Vagina (tissue), 2 donors: ENCODE measurements at regions not wholly inside any gene's neighbourhood (a gene's known extent, or its start where the extent isn't known, plus 50 kb on each side); places are given as distances from the start of the nearest gene placed in this dataset.

Experiments used
- POLR2A ChIP-seq, 2 donors: fragments of 450-650 bp; IDR thresholded peaks; one replicate each; pipeline ENCODE4 v1.6.1; 2017; ENCODE audit warnings: antibody characterized with exemption in 2 of 2, mild to moderate bottlenecking in 2 of 2, moderate library complexity in 2 of 2
- POLR2AphosphoS5 ChIP-seq, 2 donors: sonication (generic); formaldehyde crosslinking; IDR thresholded peaks; one replicate each; pipeline ENCODE4 v1.9.0; 2017; ENCODE audit warnings: antibody characterized with exemption in 2 of 2, mild to moderate bottlenecking in 2 of 2, low read depth in 1 of 2; ENCODE audit not compliant: insufficient read depth in 1 of 2
- TF ChIP-seq, protein P1 (sequence below), 3 experiments: fragments of 450-650 bp in 2 of 3; fragments of 200-600 bp in 1 of 3; sonication (generic) in 1 of 3; IDR thresholded peaks; one replicate each; pipeline ENCODE4 v1.5.1; 2017 to 2019; ENCODE audit warnings: antibody characterized with exemption in 3 of 3, mild to moderate bottlenecking in 2 of 3, moderate library complexity in 2 of 3

DNA sequence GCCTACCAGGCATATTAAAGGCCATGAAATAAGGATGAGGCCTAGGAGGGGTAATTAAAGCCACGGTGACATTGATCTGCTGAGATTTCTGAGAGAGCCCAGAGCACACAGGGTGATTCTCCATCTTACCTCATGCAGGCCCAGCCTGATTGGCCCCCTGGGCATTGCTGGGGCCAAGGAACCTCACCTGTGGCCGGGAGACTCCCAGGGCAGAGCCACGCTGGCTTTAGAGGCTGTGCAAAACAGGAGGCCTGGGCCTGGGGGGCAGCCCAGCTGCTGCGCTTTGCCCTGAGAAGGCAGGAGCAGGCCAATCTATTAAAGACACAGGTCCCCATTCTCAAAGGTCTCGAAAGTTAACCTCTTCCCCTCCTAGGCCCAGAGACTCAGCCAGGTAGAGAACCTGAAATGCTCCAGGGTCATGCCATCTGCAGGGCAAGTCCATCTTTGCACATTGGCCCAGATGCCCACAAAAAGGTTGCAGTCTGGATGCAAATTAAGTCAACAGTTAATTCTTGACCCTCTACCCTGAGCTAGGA lies 1099.7 kb downstream of the BCL11B start:
- TF ChIP-seq, protein P1, sequence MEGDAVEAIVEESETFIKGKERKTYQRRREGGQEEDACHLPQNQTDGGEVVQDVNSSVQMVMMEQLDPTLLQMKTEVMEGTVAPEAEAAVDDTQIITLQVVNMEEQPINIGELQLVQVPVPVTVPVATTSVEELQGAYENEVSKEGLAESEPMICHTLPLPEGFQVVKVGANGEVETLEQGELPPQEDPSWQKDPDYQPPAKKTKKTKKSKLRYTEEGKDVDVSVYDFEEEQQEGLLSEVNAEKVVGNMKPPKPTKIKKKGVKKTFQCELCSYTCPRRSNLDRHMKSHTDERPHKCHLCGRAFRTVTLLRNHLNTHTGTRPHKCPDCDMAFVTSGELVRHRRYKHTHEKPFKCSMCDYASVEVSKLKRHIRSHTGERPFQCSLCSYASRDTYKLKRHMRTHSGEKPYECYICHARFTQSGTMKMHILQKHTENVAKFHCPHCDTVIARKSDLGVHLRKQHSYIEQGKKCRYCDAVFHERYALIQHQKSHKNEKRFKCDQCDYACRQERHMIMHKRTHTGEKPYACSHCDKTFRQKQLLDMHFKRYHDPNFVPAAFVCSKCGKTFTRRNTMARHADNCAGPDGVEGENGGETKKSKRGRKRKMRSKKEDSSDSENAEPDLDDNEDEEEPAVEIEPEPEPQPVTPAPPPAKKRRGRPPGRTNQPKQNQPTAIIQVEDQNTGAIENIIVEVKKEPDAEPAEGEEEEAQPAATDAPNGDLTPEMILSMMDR (IDR thresholded peaks at IDR 0.05) = no peak
- TF ChIP-seq POLR2A (IDR thresholded peaks at IDR 0.05) = no peak
- no peak for TF ChIP-seq POLR2AphosphoS5 (IDR thresholded peaks at IDR 0.05; ENCODE audit: insufficient read depth in 1 of 2, low read depth in 1 of 2)
